ENCODE measurements at regions not wholly inside any gene's neighbourhood (a gene's known extent, or its start where the extent isn't known, plus 50 kb on each side); places are given as distances from the start of the nearest gene placed in this dataset.

DNA sequence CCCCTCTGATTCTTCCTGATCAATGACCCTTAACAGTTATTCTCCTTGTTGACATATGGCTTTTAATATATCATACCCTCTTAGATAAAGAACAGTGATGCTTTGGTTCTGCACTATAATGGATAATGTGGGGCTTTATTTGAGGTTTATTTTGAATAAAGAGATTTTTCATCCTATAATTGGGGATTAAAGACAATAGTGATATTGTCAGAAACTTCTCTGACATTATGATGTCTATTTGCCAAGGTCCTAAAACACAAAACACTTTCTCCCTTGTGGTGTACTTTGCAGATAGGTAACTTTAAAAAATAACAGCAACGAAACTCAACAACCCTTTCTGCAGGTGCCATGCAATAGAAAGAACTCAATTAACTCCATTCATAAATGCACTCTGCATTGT, 243.6 kb upstream of the RHOBTB1 start:
- TF ChIP-seq, protein P1, sequence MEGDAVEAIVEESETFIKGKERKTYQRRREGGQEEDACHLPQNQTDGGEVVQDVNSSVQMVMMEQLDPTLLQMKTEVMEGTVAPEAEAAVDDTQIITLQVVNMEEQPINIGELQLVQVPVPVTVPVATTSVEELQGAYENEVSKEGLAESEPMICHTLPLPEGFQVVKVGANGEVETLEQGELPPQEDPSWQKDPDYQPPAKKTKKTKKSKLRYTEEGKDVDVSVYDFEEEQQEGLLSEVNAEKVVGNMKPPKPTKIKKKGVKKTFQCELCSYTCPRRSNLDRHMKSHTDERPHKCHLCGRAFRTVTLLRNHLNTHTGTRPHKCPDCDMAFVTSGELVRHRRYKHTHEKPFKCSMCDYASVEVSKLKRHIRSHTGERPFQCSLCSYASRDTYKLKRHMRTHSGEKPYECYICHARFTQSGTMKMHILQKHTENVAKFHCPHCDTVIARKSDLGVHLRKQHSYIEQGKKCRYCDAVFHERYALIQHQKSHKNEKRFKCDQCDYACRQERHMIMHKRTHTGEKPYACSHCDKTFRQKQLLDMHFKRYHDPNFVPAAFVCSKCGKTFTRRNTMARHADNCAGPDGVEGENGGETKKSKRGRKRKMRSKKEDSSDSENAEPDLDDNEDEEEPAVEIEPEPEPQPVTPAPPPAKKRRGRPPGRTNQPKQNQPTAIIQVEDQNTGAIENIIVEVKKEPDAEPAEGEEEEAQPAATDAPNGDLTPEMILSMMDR (IDR thresholded peaks at IDR 0.05; ENCODE audit: low read depth, low read length, missing control alignments) = no peak
- no peak overlapping the region for H3K4me3 ChIP-seq (ENCODE audit: low read depth, low read length)
- no peak for DNase-seq (ENCODE audit: low read depth)

DNA sequence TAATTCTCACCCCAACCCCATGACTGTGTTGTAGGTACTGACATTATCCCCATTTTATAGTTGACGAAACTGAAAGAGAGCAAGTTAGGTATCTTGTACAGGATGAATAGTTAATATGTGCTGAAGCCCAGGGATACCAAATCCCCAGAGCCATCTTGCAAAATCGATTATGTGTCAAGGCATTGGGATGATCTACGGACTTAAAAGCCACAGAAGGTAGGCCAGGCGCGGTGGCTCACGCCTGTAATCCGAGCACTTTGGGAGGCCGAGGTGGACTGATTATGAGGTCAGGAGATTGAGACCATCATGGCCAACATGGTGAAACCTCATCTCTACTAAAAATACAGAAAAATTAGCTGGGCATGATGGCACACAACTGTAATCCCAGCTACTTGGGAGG, 242.4 kb upstream of the RHOBTB1 start:
- DNase-seq (ENCODE audit: low read depth) = no peak
- no peak overlapping the region for H3K4me3 ChIP-seq (ENCODE audit: low read depth, low read length)
- TF ChIP-seq, protein P1 (IDR thresholded peaks at IDR 0.05; ENCODE audit: low read depth, low read length, missing control alignments) = no peak

DNA sequence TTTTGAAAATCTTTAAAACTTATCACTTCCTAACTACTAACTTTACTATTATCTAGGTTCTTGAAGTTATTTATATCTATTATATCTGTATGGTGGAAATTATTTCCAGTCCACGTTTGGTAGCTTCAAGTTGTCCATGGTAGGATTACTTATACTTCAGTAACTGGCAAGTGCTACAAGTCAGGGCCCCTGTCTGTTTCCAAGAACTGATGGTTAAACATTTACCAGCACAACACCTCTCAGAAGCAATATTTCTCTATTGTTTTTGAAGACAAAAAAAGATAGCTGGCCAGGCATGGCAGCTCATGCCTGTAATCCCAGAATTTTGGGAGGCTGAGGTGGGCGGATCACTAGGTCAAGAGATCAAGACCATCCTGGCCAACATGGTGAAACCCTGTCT, 240.4 kb upstream of the RHOBTB1 start:
- no peak overlapping the region for H3K4me3 ChIP-seq (ENCODE audit: low read depth, low read length)
- TF ChIP-seq, protein P1 (IDR thresholded peaks at IDR 0.05; ENCODE audit: low read depth, low read length, missing control alignments) = no peak
- no peak for DNase-seq (ENCODE audit: low read depth)

DNA sequence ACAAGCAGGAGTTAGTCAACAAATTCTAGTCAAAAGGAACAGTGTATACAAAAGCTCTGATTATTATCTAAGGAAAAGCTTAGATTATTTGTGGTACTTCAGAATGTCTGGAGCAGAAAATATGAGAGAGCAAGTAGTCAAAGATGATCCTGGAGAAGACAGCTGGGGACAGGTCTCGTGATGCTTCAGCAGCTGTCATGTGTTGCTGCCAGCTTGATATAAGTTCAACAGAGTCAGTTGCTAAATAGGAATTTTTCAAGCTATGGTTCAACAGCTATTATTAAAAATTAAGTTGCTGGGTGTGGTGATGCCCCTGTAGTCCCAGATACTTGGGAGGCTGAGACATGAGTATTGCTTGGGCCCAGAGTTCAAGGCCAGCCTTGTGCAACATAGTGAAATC, 240.0 kb upstream of the RHOBTB1 start:
- H3K4me3 ChIP-seq (ENCODE audit: low read depth, low read length) = no peak overlapping the region
- no peak for DNase-seq (ENCODE audit: low read depth)
- TF ChIP-seq, protein P1 (IDR thresholded peaks at IDR 0.05; ENCODE audit: low read depth, low read length, missing control alignments) = no peak

DNA sequence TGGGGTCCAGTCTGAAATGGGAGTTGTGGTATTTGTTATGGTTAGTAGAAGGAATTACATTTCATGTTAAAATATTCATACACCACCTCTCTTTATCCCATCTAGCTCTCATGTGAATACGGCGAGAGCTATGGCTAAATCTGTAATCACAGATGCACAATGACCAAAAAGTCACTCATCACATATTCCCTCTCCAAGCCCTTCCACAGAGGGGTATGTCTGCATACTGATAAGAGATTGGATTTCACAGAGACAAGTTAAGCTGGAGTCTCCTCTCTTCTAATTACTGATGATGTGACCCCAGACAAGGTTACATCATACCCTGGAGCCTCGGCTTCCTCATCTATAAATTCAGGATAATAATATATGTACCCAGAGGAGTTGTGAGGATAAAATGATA, 237.8 kb upstream of the RHOBTB1 start:
- DNase-seq (ENCODE audit: low read depth) = no peak
- H3K4me3 ChIP-seq (ENCODE audit: low read depth, low read length) = no peak overlapping the region
- TF ChIP-seq, protein P1 (IDR thresholded peaks at IDR 0.05; ENCODE audit: low read depth, low read length, missing control alignments) = no peak

DNA sequence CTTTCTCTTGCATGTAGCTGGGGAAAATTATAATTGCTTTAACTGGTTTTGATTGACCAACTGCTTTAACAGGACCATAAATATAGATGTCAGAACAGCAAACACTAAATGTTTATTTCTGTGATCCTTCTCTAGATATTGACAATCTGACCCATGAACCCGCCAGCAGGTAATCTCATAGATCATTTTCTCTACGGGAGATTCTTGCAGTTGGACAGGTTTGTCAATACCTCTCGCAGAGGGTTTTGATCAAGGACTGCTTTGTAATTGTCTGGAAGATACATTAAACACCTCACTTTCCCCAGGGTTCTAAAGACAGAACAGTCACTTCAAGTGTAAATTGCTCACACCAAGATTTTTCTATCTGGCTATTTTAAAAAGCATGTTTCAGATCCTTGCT, 235.8 kb upstream of the RHOBTB1 start:
- TF ChIP-seq, protein P1 (IDR thresholded peaks at IDR 0.05; ENCODE audit: low read depth, low read length, missing control alignments) = no peak
- no peak for DNase-seq (ENCODE audit: low read depth)
- H3K4me3 ChIP-seq (ENCODE audit: low read depth, low read length) = no peak overlapping the region

DNA sequence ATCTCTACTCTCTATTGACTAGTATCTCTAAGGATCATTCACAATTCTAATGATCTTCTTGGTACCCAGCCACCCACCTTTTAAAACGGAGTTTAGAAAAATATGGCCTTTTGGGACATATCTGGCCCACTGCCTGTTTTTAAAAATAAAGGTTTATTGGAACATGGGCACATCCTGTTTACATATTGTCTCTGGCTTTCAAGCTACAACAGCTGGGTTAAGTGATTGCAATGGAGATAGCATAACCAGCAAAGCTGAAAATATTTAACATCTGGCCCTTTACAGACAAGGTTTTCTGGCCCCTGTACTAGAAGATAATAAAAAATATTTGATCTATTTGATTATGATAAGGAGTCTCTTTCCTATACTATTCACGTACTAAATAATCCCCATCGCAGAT, 232.4 kb upstream of the RHOBTB1 start:
- no peak overlapping the region for H3K4me3 ChIP-seq (ENCODE audit: low read depth, low read length)

More for the DNA sequence above, 232.4 kb upstream of the RHOBTB1 start:
- DNase-seq (ENCODE audit: low read depth) = no peak
- TF ChIP-seq, protein P1 (IDR thresholded peaks at IDR 0.05; ENCODE audit: low read depth, low read length, missing control alignments) = no peak

Data from GM12864 (cell line).